Activated CD4-positive, alpha-beta T cell treated with anti-CD3 and anti-CD28 coated beads, Interleukin-10, Interleukin-2, amounts not matched to agents 100 ng/mL and 50 ng/mL, durations not matched to agents 16 hours and 8 hours (primary cell): ENCODE measurements at regions not wholly inside any gene's neighbourhood (a gene's known extent, or its start where the extent isn't known, plus 50 kb on each side); places are given as distances from the start of the nearest gene placed in this dataset.
"Not testable (repeated sequence)": the region's sequence is repeated elsewhere in the genome, so short reads cannot be mapped to it uniquely, and the experiment has no call there.

Experiments used
- DNase-seq: peaks from one replicate; pipeline ENCODE4 v3.0.0-alpha.2; 2020

DNA sequence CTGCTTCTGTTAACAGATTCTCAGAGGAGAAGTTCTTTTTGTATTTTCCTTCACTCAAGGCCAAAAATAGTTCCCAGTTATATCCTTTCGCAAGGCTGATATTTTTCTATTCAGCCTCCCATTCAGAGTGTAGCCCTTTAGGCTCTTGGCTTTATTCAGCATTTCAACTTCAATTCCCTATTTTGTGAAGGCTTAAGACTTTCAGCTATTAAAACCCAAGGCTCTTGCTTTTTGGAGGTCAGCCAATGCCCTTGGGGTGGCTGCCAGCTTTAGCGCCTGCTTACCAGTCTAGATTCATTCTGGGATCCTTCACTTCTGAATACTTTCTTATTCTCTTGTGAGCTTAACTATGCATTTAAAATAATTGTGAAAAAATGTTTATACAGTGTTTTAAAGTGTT is 57.3 kb upstream of the ADGRA3 start:
- DNase-seq, result no peak

DNA sequence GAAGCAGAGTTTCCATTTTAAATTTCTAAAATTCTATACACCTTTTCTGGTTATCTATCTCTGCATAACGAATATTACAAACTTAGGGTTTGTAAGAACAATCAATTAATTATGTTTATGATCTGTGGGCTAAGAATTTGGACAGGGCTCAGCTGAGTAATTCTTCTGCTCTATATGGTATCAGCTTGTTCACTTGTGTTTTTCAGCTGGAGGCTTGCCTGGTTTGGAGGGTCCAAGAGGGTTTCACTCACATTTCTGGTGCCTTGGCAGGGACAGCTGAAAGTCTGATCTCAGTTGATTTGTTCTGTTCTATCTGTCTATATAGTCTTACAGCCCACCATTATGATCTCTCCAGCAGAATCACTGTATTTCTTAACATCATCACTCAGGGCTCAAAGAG is 57.8 kb upstream of the ADGRA3 start:
- DNase-seq, result no peak

DNA sequence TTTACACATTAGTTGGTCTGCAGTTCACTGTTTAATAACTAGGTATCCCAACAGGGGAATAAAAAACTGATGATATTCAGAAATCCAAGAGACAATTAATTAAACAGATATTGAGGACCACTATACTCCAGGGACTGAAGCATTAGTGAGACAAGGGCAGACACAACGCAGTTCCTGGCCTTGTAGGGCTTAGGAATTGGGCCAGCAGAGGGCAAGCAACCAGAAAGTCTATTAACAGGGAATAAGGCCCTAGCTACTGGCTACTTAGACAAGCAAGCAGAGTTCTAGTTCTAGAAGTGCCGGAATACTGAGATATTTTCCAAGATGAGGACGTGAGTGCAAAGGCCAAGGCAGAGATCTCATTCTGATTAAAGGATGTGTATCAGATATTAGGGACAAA is 58.6 kb upstream of the ADGRA3 start:
- DNase-seq, result no peak

DNA sequence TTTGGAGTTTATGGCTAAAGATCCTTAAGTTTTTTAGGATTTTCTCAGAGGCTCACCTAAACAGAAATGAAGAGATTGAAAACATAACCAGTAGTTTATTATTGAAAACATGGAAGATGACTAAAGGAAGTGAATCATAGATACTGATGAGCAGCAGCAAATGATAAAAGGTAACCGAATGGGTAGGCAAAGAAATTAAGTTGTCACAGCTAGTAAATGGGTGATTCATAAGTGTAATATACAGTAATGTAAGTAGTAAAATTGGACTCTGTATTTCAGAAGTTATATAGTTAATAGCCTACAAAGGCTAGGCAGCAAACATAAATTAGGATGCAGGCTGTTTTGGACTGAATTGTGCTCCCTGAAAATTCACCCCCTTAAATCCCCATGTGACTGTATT is 59.0 kb upstream of the ADGRA3 start:
- no peak for DNase-seq

DNA sequence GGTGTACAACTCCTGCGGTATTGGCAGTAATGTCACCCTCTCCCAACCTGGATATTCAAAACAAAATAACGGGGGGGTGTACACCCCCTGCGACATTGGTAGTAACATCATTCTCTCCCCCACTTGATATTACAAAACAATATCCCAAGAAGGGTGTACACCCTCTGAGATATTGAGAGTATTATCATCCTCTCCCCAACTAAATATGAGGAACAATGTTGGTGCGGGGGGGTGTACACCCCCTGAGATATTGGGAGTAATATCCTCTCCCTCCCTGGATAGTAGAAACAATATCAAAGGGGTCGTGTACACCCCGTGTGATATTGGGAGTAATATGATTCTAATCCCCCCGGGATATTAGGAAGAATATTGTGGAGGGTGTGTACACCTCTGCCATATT is 71.4 kb upstream of the ADGRA3 start:
- no peak for DNase-seq

DNA sequence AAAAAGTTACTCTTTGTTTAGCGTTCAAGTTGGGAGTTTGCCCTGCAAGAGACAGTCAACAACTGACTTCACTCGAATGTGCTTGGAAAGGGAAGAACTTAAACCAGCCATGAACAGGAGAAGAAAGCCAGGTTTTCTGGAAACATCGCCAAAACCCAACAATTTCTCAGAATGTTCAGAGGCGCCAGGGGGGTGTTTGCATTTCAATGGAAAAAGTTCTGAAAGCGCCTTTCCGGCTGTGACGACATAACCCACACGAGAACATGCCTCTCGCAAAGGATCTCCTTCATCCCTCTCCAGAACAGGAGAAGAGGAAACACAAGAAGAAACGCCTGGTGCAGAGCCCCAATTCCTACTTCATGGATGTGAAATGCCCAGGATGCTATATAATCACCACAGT is 78.1 kb upstream of the ADGRA3 start:
- no peak for DNase-seq

DNA sequence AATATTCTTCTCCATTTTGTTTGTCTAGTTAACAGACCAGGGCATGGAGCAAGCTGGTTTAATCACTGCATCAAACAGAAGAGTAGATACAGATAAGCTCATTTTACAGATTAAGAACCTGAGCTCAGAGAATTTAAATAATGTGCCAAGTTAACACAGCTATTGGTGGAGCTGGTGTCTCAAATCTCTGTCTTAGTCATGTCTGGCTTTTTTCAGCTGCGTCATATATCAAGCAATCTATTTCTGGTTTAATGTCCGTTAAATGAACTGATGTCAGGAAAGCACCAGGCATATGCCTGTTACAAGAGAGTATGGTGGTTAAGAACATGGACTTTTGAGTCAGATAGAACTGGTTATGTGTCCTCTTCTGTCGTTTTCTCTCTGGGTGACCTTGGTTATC is 79.8 kb upstream of the ADGRA3 start:
- peak; percentile 10 for DNase-seq

DNA sequence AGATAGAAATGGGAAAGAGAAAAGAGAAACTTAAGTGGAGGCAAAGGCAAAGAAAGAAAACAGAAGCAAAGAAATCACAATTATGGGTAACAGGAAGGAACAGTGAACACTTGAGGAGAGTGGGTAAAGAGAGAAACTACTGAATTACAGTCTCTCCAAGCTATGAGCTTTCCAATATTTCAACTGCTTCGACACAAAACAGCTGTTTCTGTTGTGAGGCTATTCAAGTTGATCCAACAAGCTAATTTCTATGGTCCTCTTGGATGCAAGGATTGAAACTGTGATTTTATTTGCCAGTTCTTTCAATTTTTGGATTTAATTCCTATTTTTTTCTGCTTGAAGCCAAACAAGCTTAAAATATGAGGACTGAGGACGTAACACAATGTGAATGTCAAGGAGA is 80.5 kb upstream of the ADGRA3 start:
- DNase-seq, result no peak

DNA sequence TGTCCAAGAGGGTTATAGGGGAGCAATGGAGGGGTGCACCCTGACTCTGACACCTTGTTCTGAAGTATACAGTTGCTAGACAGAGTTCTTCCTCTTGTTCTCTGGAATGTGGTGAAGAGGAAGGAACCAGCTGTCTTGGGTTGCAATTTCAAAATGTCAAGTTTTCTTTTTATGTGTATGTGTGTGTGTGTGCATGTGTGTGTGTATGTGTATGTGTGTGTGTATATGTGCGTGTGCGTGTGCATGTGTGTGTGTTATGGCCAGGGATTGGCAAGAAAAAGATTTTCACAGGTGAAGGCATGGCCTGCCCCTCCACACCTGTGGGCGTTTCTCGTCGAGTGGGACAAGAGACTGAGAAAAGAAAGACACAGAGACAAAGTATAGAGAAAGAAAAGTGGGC is 81.6 kb upstream of the ADGRA3 start:
- no peak for DNase-seq

DNA sequence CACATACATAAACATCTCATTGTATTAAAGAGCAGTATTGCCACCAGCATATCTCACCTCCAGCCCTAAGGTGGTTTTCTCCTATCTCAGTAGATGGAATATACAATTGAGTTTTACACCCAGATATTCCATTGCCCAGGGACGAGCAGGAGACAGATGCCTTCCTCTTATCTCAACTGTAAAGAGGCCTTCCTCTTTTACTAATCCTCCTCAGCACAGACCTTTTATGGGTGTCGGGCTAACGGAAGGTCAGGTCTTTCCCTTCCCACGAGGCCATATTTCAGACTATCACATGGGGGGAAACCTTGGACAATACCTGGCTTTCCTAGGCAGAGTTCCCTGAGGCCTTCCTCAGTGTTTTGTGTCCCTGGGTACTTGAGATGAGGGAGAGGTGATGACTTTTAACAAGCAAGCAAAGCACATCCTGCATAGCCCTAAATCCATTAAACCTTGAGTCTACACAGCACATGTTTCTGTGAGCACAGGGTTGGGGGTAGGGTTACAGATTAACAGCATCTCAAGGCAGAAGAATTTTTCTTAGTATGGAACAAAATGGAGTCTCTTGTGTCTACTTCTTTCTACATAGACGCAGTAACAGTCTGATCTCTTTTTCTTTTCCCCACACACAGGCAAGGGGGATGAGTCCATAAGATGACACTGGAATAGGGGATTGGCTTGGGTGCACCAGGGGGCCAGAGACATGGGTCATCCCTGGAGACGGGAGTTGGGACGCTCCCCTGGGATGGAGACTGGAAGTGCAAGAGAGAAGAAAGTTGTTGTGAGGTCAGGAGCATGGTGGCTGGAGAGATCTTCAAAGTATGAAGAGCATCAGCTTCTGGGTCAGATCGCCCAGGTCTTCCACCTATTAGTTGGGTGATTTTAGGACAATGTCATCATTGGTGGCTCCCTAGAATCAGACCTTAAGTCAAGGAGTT is 82.5 kb upstream of the ADGRA3 start:
- not testable (repeated sequence) for DNase-seq

DNA sequence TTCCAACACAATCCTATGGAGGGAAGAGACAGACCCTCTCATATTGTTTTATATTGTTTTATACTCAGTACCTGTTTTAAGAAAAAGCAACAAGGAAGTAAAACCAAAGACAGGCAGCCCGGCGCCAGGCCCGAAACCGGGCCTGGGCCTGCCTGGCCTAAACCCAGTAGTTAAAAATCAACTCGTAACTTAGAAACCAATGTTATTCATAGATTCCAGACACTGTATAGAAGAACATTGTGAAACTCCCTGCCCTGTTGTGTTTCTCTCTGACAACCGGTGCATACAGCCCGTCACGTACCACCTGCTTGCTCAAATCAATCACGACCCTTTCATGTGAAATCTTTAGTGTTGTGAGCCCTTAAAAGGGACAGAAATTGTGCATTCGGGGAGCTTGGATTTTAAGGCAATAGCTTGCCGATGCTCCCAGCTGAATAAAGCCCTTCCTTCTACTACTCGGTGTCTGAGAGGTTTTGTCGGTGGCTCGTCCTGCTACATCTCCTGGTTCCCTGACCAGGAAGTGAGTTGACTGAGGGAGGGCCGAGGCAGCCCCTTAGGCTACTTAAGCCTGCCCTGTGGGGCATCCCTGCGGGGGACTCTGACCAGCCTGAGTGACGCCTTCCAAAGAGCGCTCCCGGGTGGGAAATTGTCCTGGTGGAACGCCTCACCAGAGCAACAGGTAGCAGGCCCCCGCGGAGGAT is 83.5 kb upstream of the ADGRA3 start:
- DNase-seq, result not testable (repeated sequence)

DNA sequence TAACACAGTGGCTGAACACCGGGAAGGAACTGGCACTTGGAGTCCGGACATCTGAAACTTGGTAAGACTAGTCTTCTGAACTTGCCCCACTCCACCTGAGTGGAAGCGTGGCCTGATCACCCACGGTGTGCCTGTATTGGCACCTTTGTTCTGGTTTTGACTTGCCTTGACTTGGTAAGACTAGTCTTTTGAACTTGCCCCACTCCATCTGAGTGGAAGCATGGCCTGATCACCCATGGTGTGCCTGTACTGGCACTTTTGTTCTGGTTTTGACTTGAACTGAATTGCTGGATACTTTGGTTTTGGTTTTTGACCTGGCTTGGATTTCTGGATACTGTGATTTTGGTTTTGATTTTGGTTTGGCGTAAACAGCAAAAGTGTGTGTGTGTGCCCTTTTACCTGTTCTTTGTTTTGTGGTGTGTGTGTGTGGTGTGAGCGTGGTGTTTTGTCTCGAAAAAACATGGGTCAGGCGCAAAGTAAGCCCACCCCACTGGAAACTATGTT is 84.1 kb upstream of the ADGRA3 start:
- not testable (repeated sequence) for DNase-seq

DNA sequence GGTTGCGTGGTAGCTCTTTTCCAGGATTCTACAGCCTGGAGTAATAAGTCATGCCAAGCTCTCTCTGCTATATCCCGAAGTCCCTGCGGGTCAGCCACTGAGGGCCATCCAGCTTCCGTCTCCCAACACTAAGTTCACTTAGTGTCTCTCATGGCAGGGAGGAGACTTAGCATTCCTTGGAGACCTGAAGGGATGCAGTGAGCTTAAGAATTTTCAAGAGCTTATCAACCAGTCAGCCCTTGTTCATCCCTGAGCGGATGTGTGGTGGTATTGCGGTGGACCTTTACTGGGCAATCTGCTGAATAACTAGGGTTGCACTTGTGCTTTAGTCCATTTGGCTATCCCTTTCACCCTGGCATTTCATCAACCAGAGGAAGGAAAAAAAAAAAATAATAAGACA is 85.8 kb upstream of the ADGRA3 start:
- DNase-seq, result not testable (repeated sequence)

DNA sequence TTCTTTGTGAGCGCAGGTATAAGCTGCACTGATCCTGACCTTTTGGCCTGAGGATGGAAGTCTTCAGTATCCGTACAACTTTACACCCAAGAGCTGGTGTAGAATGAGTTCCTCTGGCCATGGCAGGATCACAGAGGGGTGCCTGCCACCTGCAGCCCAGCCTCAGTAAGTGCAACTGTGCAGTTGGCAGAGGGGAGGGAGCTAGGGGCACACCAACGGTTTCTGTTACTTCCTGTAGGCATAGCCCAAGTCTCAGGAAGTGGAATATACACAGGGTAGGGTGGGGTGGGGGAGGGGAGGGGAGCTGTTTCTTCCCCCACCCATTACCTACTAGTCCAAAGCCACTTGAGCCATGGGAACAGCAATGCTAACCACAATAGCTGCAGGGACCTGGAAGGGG is 85.4 kb upstream of the GBA3 start:
- peak; percentile 56 for DNase-seq

DNA sequence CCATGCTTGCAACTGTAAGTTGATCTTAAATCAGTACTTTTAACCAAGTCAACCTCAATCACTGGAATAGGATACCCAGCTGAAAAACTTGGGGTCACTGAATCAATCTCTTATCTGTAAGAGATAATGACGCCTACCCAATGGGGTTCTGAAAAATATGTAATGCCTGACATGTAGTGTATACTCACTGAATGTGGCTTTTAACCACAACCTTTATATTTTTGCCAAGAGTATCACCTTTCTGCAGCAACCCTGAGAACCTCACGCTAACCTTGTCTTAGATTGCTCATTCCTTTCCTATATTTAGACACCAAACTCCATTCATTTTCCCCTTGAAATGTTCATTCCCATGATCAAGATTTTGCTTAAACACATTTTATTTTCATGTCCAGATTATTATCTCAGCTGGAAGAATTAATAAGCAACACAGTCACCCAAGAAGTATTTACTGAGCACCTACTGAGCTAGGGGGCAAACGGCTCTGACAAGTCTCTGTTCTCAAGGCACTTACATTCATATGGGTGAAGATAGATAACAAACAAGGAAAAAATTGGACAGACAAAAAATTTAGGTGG is 82.7 kb upstream of the GBA3 start:
- not testable (repeated sequence) for DNase-seq

DNA sequence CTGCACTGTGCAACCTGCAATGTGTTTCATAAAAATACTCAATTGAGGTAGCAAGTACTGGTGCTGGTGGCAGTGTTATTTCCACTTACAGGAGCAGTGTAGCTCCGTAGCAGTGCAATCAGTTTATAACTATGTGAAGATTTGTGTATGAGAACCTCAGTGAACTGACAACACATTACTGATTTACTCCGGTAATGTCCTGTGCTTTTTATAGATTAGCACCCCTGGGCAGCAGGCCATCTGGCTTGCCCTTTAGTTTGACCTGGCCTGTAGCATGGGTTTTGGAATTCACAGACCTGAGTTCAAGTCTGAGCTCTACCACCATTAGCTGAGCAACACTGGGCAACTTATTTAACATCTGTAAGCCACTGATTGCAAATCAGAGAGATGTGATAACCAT is 78.6 kb upstream of the GBA3 start:
- DNase-seq, result no peak

DNA sequence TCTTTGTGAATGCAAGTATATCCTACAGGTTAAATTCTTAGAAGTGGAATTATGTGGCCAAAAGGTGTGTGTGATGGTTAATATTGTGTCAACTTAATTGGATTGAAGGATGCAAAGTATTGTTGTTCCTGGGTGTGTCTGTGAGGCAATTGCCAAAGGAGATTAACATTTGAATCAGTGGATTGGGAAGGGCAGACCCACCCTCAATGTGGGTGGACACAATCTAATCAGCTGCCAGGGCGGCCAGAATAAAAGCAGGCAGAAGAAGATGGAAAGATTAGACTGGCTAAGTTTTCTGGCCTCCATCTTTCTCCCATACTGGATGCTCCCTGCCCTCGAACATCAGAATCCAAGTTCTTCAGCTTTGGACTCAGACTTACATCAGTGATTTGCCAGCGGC is 76.2 kb upstream of the GBA3 start:
- no peak for DNase-seq

DNA sequence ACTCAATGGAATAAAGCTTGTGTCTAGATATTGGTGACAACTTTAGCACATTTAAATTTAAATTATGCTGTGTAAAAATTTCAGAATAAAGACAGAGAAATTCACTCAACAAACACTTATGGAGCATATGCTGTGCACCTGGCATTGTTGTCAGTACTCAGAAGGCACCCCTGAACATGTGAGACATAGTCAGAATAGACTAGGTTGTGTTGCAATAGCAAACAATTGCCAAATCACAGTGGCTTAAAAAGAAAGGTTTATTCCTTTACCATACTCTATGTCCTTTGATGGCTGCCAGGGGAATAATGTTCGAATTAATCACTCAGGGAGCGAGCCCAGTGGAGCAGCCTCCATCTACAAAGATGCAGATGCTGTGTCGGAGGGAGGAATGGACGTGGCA is 72.6 kb upstream of the GBA3 start:
- not testable (repeated sequence) for DNase-seq

DNA sequence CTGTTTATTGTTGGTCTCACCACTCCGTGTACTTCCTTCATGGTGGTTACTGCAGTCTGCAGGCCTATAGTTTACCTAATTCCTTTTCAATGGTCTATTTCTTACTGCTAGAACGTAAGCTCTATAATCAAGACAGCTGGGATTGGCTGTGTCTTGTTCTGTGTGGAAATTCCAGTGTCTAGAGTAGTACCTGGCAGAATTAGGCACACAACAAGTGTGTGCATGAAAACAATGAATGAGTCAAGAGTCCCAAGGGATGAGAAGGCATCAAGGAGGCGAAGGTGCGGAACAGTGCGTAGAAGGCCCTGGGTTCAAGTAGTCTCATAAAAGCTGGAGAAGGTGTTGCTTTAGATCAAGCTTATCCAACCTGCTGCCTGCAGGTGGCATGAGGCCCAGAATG is 70.8 kb upstream of the GBA3 start:
- DNase-seq, result not testable (repeated sequence)

DNA sequence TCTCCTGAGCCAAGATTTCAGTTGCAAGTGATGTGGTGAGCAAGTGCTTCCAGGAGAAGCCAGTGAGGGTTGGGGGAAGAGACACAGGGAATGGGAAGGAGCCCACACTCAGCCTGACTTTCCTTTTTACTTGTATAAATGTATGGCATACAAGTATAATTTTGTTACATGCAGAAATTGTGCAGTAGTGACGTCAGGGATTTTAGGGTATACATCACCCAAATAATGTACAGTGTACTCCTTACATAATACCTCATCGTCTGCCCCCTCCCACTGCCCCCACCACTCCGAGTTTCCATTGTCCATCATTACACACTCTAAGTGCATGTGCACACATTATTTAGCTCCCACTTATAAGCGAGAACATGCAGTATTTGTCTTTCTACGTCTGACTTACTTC is 68.7 kb upstream of the GBA3 start:
- DNase-seq, result not testable (repeated sequence)

DNA sequence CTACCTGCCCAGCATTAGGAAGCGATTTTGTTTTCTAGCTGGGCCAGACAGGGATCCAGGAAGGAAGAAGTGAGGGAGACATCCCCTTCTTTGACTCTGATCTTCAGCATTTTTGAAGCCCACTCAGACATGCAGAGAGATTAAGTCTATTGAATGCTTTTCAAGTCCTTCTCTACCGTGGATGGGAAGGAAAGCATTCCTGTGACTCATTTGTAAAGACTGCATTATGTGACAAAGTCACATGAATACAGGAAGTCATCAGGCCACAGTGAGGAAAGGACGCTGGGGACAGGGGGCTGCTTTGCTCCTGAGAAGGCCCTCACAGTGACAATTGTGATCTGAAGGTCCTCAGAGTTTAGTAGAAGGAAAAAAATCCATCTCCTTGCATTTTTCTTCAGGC is 67.4 kb upstream of the GBA3 start:
- no peak for DNase-seq

DNA sequence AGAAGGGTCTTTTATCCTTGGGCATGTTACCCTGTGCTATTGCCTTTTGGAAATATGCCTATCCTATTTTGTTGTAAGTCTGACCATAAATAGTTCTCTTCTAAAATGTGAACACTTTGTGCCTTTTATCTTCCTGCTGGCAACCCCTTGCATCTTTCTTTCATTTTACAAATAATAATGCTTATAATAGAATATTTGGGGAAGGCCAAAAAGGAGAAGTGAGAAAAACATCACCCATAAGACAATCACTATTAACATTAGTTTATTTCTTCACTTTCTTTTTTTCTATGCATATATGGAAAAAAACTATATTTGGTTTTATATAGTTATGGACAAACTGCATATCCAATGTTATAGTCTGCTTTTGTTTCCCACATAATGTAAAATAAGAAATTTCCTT is 64.9 kb upstream of the GBA3 start:
- DNase-seq, result not testable (repeated sequence)

DNA sequence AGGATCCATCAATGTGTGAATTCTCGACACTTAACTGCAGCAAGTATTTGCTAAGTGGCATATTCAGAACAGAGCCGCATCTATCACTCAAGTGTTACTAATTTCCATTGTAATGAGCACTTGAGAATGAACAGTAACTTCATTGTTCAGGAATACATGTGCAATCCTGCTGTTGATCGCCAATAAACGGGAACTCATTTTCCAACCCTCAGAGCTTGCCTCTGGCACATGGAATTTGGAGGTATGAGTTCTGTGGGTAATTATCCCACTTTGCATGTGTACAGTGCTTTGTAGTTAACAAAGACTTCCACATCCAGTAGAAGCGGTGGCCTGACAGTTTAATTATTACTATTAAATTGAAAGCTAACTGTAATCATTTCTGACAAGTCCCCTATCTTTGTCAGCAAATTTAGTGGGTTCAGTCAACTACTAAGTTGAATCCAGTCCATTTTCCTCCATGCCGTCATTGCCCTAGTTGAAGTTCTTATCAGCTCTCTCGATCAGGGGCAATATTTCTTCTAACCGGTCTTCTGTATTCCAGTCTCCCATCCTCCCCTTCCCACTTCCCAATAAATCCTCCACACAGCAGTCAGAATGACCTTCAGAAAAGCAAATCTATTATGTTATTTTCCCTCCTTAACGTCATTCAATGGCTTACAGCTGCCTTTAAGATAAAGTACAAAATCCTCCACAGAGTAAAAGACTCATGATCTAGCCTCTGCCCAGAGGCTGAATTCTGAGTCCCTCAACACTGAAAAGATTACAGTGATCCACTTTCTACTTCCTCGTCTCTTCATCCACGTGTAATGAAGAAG is 62.4 kb upstream of the GBA3 start:
- DNase-seq, result not testable (repeated sequence)
